B cell (primary cell): ENCODE measurements at regions not wholly inside any gene's neighbourhood (a gene's known extent, or its start where the extent isn't known, plus 50 kb on each side); places are given as distances from the start of the nearest gene placed in this dataset.

Source experiments
- ATAC-seq: fragments of 200-7000 bp; cut with Tn5 transposase; one replicate; pipeline ENCODE4 v1.10.0; 2021; ENCODE audit warnings: low read depth, mild to moderate bottlenecking, moderate number of reproducible peaks, moderate library complexity
- CTCF ChIA-PET: fragments of 350-600 bp; sonication (Branson Sonifier 250); formaldehyde crosslinking; loops from one replicate; lab custom pipeline; 2021; ENCODE audit warnings: antibody characterized with exemption, inconsistent platforms; lab: Charles Lee
- POLR2A ChIA-PET: fragments of 350-600 bp; sonication (Branson Sonifier 250); formaldehyde crosslinking; loops from one replicate; lab custom pipeline; 2021; ENCODE audit warnings: antibody characterized with exemption; lab: Charles Lee
- DNase-seq: peaks from one replicate; pipeline ENCODE4 v3.0.0; 2013
- H2AFZ ChIP-seq: 2 replicates; pipeline ENCODE4 v1.6.1; 2012; ENCODE audit warnings: mild to moderate bottlenecking, low read depth, low read length; ENCODE audit not compliant: insufficient read depth, poor library complexity, severe bottlenecking
- H3K27ac ChIP-seq, 2 donors: 1 replicate in 1 of 2; 2 replicates in 1 of 2; pipeline ENCODE4 v1.5.1; 2012 to 2013; ENCODE audit warnings: low read length in 2 of 2, mild to moderate bottlenecking in 2 of 2, moderate library complexity in 1 of 2
- H3K27me3 ChIP-seq, 4 experiments: fragments of 200-600 bp in 1 of 4; sonication (generic) in 1 of 4; replicated peaks in 1 of 4; 1 replicate in 2 of 4; 2 replicates in 2 of 4; pipeline versions ENCODE4 v1.6.1 to v1.7.0; 2013 to 2016; ENCODE audit warnings: low read length in 3 of 4, mild to moderate bottlenecking in 2 of 4, mixed read lengths in 1 of 4, moderate library complexity in 1 of 4; ENCODE audit not compliant: insufficient read depth in 4 of 4, control insufficient read depth in 3 of 4; ENCODE audit errors: control extremely low read depth in 1 of 4
- H3K36me3 ChIP-seq, 2 experiments: replicated peaks in 1 of 2; 1 replicate in 1 of 2; 2 replicates in 1 of 2; pipeline versions ENCODE4 v1.6.1 to v1.7.1; 2013; ENCODE audit warnings: low read length in 1 of 2; ENCODE audit not compliant: insufficient read depth in 2 of 2, control insufficient read depth in 1 of 2; ENCODE audit errors: control extremely low read depth in 1 of 2, extremely low read depth in 1 of 2
- H3K4me1 ChIP-seq, 2 donors: fragments of 200-600 bp in 1 of 2; sonication (generic) in 1 of 2; 1 replicate in 1 of 2; 2 replicates in 1 of 2; pipeline versions ENCODE4 v1.5.1 to v1.6.1; 2013 to 2017; ENCODE audit warnings: low read length in 2 of 2; ENCODE audit not compliant: control insufficient read depth in 2 of 2, insufficient read depth in 2 of 2
- H3K4me2 ChIP-seq: replicated peaks from 2 replicates; pipeline ENCODE3; 2012; ENCODE audit warnings: mild to moderate bottlenecking, low read depth, low read length; ENCODE audit not compliant: poor library complexity, severe bottlenecking
- H3K4me3 ChIP-seq, 5 experiments: fragments of 200-600 bp in 1 of 5; sonication (generic) in 1 of 5; 1 replicate in 3 of 5; 2 replicates in 2 of 5; pipeline versions ENCODE4 v1.5.1 to v1.7.0; 2011 to 2016; ENCODE audit warnings: low read length in 4 of 5, mild to moderate bottlenecking in 4 of 5, low read depth in 2 of 5, control low read depth in 1 of 5, moderate library complexity in 1 of 5; ENCODE audit not compliant: insufficient read depth in 1 of 5; ENCODE audit errors: control extremely low read depth in 1 of 5, extremely low read depth in 1 of 5
- H3K79me2 ChIP-seq: fragments of 200-600 bp; sonication (generic); one replicate; pipeline ENCODE4 v1.6.0; 2016; ENCODE audit warnings: low read length; ENCODE audit not compliant: control insufficient read depth, insufficient read depth
- H3K9ac ChIP-seq: fragments of 200-600 bp; sonication (generic); 2 replicates; pipeline ENCODE4 v1.6.1; 2017; ENCODE audit warnings: mild to moderate bottlenecking, low read length, moderate library complexity
- H3K9me3 ChIP-seq, 3 donors: one replicate each; pipeline versions ENCODE4 v1.6.1 to v1.7.1; 2013; ENCODE audit warnings: low read length in 2 of 3; ENCODE audit not compliant: control insufficient read depth in 2 of 3, insufficient read depth in 1 of 3; ENCODE audit errors: control extremely low read depth in 1 of 3
- H4K20me1 ChIP-seq: 2 replicates; pipeline ENCODE4 v1.6.0; 2012; ENCODE audit warnings: mild to moderate bottlenecking, low read length; ENCODE audit not compliant: insufficient read depth, control insufficient read depth, poor library complexity, severe bottlenecking
- H3K27ac Mint-ChIP-seq: one replicate; pipeline ENCODE4 v1.8.0; 2021; ENCODE audit warnings: mixed read lengths
- H3K27me3 Mint-ChIP-seq: one replicate; pipeline ENCODE4 v1.8.0; 2021; ENCODE audit warnings: mixed read lengths
- H3K4me1 Mint-ChIP-seq: one replicate; pipeline ENCODE4 v1.8.0; 2021; ENCODE audit warnings: mixed read lengths
- H3K4me3 Mint-ChIP-seq: one replicate; pipeline ENCODE4 v1.8.0; 2021; ENCODE audit warnings: mixed read lengths
- H3K9me3 Mint-ChIP-seq: one replicate; pipeline ENCODE4 v1.8.0; 2022; ENCODE audit warnings: mixed read lengths; ENCODE audit not compliant: insufficient read depth
- EZH2 ChIP-seq: IDR thresholded peaks from 2 replicates; pipeline ENCODE4 v1.6.1; 2012; ENCODE audit warnings: borderline replicate concordance, low read depth, mild to moderate bottlenecking, moderate library complexity, low read length; ENCODE audit not compliant: insufficient read depth, poor library complexity, severe bottlenecking
- WGBS: methylation state at CpG from one replicate; pipeline ENCODE4 v1.1.5; 2013; ENCODE audit warnings: missing lambda C conversion rate; ENCODE audit not compliant: insufficient coverage; 5-methylcytosine and 5-hydroxymethylcytosine counted together
- intact Hi-C: fragments of 100-400 bp; cut with micrococcal nuclease; formaldehyde crosslinking; loops from one replicate; pipeline ENCODE4 v1.10.0; 2022
- TF ChIP-seq, protein P1 (sequence below): fragments of 200-600 bp; IDR thresholded peaks from one replicate; pipeline ENCODE4 v1.8.0; 2022; ENCODE audit warnings: antibody characterized with exemption, mild to moderate bottlenecking

- H3K4me1 Mint-ChIP-seq: no peaks in the 10 kb centered on the region
- Histone ChIP-seq H3K36me3 (no peaks in the 10 kb centered on the region), H3K4me3 (no peak overlapping the region), H3K9me3 (no peaks in the 10 kb centered on the region), H3K4me2 (no peak overlapping the region), H3K27me3 (no peaks in the 10 kb centered on the region), H3K4me1 (no peaks in the 10 kb centered on the region), H3K9ac (no peak overlapping the region), H2AFZ (no peak overlapping the region), H3K79me2 (no peaks in the 10 kb centered on the region), H3K27ac (no peak overlapping the region), H4K20me1 (no peaks in the 10 kb centered on the region)
- intact Hi-C loops: no loop called here
- TF ChIP-seq EZH2: no peak
- TF ChIP-seq, protein P1, sequence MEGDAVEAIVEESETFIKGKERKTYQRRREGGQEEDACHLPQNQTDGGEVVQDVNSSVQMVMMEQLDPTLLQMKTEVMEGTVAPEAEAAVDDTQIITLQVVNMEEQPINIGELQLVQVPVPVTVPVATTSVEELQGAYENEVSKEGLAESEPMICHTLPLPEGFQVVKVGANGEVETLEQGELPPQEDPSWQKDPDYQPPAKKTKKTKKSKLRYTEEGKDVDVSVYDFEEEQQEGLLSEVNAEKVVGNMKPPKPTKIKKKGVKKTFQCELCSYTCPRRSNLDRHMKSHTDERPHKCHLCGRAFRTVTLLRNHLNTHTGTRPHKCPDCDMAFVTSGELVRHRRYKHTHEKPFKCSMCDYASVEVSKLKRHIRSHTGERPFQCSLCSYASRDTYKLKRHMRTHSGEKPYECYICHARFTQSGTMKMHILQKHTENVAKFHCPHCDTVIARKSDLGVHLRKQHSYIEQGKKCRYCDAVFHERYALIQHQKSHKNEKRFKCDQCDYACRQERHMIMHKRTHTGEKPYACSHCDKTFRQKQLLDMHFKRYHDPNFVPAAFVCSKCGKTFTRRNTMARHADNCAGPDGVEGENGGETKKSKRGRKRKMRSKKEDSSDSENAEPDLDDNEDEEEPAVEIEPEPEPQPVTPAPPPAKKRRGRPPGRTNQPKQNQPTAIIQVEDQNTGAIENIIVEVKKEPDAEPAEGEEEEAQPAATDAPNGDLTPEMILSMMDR: no peak
- no peaks in the 10 kb centered on the region for H3K27me3 Mint-ChIP-seq
- ATAC-seq: no peak
- ChIA-PET CTCF (no interaction called here), POLR2A (no interaction called here)
- H3K9me3 Mint-ChIP-seq: no peaks in the 10 kb centered on the region
- no peak for DNase-seq
- H3K4me3 Mint-ChIP-seq: no peak overlapping the region
- WGBS: no CpG with 5 or more reads among the region's 2 CpGs
- H3K27ac Mint-ChIP-seq: no peak overlapping the region
Observed at GRCh38 chr11:92658733-92659132, 310.7 kb upstream of the MTNR1B start.

DNA sequence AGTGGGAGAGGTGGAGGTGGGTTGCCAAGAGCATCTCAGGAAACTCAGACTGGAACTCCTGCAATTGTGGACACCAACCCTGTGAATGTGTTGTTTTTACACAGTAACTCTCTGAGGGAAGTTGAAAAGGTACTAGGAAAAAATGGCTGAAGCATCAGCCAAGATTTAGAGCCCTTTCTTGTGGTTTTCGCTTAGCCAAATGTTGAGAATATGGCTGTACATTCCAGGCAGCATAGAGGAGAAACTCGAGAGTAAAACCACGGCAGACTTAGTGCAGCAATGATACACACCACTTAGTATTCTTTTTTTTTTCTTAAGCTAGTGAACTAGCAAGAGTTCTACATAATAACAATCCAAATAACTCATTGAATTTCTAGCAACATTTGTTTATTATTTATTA, 309.7 kb upstream of the MTNR1B start:
- Mint-ChIP-seq H3K4me1 (no peaks in the 10 kb centered on the region), H3K4me3 (no peak overlapping the region), H3K27me3 (no peaks in the 10 kb centered on the region), H3K27ac (no peak overlapping the region), H3K9me3 (no peaks in the 10 kb centered on the region)
- no peaks in the 10 kb centered on the region for H4K20me1 ChIP-seq
- ChIA-PET POLR2A (no interaction called here), CTCF (interaction anchor here (0.7 kb wide), 1 partner anchor 88 kb away, joined by 3 read pairs; no protein-coding TSS in a partner anchor)
- no peaks in the 10 kb centered on the region for H3K79me2 ChIP-seq
- H3K9ac ChIP-seq: no peak overlapping the region
- no peak overlapping the region for H2AFZ ChIP-seq
- no peaks in the 10 kb centered on the region for H3K36me3 ChIP-seq
- H3K9me3 ChIP-seq: no peaks in the 10 kb centered on the region
- whole genome bisulfite sequencing: 100% methylated on average over 1 of the region's 3 CpGs
- no peak overlapping the region for H3K4me2 ChIP-seq
- ATAC-seq: no peak
- TF ChIP-seq, protein P1: no peak
- no peak for TF ChIP-seq EZH2
- H3K4me3 ChIP-seq: no peak overlapping the region
- H3K27ac ChIP-seq: no peak overlapping the region
- H3K4me1 ChIP-seq: no peaks in the 10 kb centered on the region
- no peaks in the 10 kb centered on the region for H3K27me3 ChIP-seq
- intact Hi-C loops: no loop called here
- DNase-seq: no peak
